ENCODE measurements at regions not wholly inside any gene's neighbourhood (a gene's known extent, or its start where the extent isn't known, plus 50 kb on each side); places are given as distances from the start of the nearest gene placed in this dataset.

DNA sequence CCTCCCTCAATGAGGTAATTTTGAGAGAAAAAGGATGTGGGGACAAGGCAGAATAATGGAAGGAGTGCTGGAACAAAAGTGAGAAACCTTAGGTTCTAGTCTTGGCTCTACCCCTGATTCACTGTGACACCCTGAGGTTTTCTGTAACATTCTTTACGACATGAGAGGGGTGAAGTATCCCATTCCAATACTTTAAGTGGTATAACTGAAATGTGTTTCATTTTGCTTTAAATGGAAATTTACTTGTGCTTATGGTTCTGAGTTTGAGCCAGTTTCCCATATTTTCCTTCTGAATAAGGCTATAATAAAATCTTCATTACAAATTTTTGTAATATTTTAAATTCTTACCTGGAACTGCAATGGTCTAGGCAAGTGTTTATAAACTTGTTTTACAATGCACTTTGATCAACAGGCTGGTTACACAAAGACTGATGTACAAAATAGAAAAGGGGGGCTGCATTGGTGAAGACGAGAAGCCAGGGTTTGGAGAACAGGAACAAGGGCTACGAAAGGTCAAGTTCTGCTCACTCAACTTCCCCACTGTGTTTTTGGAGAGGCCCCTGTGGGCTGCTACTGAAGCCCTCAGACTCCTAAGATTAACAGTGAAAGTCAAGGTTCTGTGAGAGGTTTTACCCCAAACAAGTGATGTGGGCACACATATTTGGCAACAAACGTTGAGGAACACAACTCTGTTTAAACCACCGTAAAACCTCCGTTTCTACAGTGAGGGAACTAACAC lies 171.9 kb upstream of the ELL2 start:
- in situ Hi-C loops (cut with MboI) (no loop called here), intact Hi-C loops (cut with micrococcal nuclease; ENCODE audit: unreplicated experiment) (no loop called here)
- WGBS (ENCODE audit: insufficient coverage, insufficient replicate concordance, low lambda C conversion rate, missing lambda C conversion rate): 33% methylated on average over 6 of the region's 6 CpGs
- Histone ChIP-seq H3K4me2 (ENCODE audit: control insufficient read depth, insufficient read depth) (no peak overlapping the region), H3K79me2 (ENCODE audit: control insufficient read depth, insufficient read depth, low read length) (no peaks in the 10 kb centered on the region), H3K4me3 (no peak overlapping the region), H4K20me1 (ENCODE audit: control insufficient read depth, insufficient read depth) (no peaks in the 10 kb centered on the region), H3K9ac (ENCODE audit: control insufficient read depth, insufficient read depth, low read length) (no peak overlapping the region), H3K27ac (ENCODE audit: control insufficient read depth, insufficient read depth) (no peak overlapping the region), H3K9me3 (replicated peaks; ENCODE audit: control insufficient read depth, insufficient read depth, low read length) (no peaks in the 10 kb centered on the region), H3K27me3 (replicated peaks in 1 of 2; ENCODE audit: control insufficient read depth in 2 of 2, insufficient read depth in 2 of 2, low read length in 1 of 2) (no peaks in the 10 kb centered on the region), H2AFZ (ENCODE audit: control insufficient read depth, low read depth, low read length) (peak overlapping the region; percentile 15), H3K4me1 (ENCODE audit: control insufficient read depth, insufficient read depth, low read length) (no peaks in the 10 kb centered on the region), H3K36me3 (ENCODE audit: control insufficient read depth in 2 of 2, insufficient read depth in 2 of 2, low read length in 1 of 2) (no peaks in the 10 kb centered on the region)
- FAIRE-seq: no peak
- no TSS peak for BruUV-seq (replicated peaks)
- SMC1A ChIA-PET (ENCODE audit: uncharacterized antibody, unreplicated experiment): no interaction called here
- no peak for DNase-seq (ENCODE audit: low read depth, low spot score)
- POLR2A ChIA-PET: no interaction called here
- peak; percentile 41 for ATAC-seq
- RAD21 ChIA-PET (ENCODE audit: unreplicated experiment): no interaction called here
- TF ChIP-seq NFYB (IDR thresholded peaks at IDR 0.05; ENCODE audit: insufficient read depth, low read depth, low read length) (no peak), BRCA1 (IDR thresholded peaks at IDR 0.05; ENCODE audit: low read depth, low read length) (no peak), NBN (IDR thresholded peaks at IDR 0.05) (no peak), PAX5 (IDR thresholded peaks at IDR 0.05; ENCODE audit: borderline replicate concordance, low read depth, low read length) (no peak)
- TF ChIP-seq, protein P1, sequence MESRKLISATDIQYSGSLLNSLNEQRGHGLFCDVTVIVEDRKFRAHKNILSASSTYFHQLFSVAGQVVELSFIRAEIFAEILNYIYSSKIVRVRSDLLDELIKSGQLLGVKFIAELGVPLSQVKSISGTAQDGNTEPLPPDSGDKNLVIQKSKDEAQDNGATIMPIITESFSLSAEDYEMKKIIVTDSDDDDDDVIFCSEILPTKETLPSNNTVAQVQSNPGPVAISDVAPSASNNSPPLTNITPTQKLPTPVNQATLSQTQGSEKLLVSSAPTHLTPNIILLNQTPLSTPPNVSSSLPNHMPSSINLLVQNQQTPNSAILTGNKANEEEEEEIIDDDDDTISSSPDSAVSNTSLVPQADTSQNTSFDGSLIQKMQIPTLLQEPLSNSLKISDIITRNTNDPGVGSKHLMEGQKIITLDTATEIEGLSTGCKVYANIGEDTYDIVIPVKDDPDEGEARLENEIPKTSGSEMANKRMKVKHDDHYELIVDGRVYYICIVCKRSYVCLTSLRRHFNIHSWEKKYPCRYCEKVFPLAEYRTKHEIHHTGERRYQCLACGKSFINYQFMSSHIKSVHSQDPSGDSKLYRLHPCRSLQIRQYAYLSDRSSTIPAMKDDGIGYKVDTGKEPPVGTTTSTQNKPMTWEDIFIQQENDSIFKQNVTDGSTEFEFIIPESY (IDR thresholded peaks at IDR 0.05): no peak
- TF ChIP-seq, protein P2, sequence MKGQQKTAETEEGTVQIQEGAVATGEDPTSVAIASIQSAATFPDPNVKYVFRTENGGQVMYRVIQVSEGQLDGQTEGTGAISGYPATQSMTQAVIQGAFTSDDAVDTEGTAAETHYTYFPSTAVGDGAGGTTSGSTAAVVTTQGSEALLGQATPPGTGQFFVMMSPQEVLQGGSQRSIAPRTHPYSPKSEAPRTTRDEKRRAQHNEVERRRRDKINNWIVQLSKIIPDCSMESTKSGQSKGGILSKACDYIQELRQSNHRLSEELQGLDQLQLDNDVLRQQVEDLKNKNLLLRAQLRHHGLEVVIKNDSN (IDR thresholded peaks at IDR 0.05; ENCODE audit: borderline replicate concordance, extremely low read length, insufficient read depth, low read depth, low read length): no peak
- CTCF ChIA-PET: interaction anchor here (1.5 kb wide), 1 partner anchor 202 kb away, joined by 3 read pairs; no protein-coding TSS in a partner anchor
